GM12875 (cell line): ENCODE measurements at regions not wholly inside any gene's neighbourhood (a gene's known extent, or its start where the extent isn't known, plus 50 kb on each side); places are given as distances from the start of the nearest gene placed in this dataset.
"Not testable (repeated sequence)": the region's sequence is repeated elsewhere in the genome, so short reads cannot be mapped to it uniquely, and the experiment has no call there.

Experiments used
- H3K4me3 ChIP-seq: one replicate; pipeline ENCODE4 v1.5.1; 2011; ENCODE audit warnings: low read depth, low read length, control low read depth
- TF ChIP-seq, protein P1 (sequence below): IDR thresholded peaks from 2 replicates; pipeline ENCODE4 v1.5.1; 2011; ENCODE audit warnings: low read depth, mild to moderate bottlenecking, control low read depth, inconsistent platforms, low read length, moderate library complexity, borderline replicate concordance; ENCODE audit not compliant: insufficient read depth

DNA sequence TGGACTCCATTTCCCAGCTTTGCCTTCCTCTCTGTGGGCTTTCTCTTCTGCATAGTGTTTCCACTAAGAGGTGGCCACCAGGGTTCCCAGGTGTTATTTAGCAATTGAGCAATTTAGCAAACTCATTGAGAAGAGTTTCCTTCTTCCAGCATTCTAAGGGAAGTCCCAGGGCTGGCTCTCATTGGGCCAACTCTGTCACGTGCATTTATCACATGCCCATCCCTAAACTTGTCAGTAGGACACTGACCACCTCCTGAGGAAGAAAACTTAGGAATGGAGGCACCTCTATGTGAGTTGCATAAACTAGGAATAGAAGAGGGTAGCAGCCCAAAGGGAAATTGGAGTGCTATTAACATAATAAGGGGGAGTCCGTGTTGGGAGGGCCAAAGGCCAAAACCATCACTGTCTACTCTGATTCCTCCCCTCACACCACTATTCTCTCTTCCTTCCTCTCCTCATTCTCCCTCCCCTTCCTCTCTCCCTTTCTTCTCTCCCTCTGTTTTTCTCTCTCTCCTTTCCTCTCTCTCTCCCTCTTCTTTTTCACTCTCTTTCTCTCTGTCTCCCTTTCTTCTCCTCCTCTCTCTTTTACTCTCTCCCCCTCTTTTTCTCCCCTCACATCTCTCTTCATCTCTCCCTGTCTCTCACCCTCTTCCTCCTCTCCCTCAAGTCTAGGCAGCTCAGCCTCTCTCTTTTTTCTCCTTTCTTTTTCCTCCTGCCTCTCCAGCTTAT is 213.4 kb downstream of the PALM2AKAP2 start:
- H3K4me3 ChIP-seq: no peak overlapping the region
- TF ChIP-seq, protein P1, sequence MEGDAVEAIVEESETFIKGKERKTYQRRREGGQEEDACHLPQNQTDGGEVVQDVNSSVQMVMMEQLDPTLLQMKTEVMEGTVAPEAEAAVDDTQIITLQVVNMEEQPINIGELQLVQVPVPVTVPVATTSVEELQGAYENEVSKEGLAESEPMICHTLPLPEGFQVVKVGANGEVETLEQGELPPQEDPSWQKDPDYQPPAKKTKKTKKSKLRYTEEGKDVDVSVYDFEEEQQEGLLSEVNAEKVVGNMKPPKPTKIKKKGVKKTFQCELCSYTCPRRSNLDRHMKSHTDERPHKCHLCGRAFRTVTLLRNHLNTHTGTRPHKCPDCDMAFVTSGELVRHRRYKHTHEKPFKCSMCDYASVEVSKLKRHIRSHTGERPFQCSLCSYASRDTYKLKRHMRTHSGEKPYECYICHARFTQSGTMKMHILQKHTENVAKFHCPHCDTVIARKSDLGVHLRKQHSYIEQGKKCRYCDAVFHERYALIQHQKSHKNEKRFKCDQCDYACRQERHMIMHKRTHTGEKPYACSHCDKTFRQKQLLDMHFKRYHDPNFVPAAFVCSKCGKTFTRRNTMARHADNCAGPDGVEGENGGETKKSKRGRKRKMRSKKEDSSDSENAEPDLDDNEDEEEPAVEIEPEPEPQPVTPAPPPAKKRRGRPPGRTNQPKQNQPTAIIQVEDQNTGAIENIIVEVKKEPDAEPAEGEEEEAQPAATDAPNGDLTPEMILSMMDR: no peak

DNA sequence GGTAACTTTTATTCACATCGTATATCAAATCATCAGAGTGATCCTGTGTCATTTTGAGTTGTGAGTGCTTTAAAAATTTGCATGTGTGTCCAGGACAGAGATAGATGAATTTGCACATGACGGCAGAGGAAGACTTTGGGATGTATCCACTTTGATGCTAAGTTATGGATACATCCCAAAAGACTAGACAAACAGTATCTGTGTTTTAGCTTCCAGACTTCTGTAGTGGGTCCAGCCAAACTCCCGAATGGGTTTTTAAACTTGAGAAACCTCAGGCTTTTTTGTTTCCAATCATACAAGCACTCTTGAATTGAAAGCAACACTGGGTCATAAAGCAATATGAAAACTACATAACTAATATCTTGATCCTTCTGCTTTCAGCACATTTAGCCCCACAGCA is 213.8 kb downstream of the C9orf152 start:
- TF ChIP-seq, protein P1: no peak
- no peak overlapping the region for H3K4me3 ChIP-seq

DNA sequence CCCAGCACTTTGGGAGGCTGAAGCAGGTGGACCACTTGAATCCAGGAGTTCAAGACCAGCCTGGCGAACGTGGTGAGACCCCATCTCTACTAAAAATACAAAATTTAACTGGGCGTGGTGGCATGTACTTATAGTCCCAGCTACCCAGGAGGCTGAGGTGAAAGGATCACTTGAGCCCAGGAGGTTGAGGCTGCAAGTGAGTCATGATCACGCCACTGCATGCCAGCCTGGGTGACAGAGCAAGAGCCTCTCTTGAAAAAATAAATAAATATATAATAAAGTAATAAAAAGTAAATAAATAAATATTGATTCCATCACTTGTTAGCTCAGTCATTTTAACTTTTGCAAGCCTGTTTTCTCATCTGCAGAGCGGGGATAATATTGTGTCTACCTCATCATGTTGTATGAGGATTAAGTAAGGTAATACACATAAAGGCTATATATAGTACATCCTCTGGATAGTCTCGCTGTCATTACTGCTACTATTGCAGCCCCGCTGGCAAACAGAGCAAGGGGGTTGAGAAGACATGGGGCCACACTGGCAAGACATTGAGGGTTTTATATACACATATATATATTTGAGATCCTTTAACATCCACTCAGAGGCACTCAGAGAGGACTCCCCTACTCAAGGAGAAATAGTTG is 210.9 kb downstream of the C9orf152 start:
- TF ChIP-seq, protein P1: no peak
- no peak overlapping the region for H3K4me3 ChIP-seq

DNA sequence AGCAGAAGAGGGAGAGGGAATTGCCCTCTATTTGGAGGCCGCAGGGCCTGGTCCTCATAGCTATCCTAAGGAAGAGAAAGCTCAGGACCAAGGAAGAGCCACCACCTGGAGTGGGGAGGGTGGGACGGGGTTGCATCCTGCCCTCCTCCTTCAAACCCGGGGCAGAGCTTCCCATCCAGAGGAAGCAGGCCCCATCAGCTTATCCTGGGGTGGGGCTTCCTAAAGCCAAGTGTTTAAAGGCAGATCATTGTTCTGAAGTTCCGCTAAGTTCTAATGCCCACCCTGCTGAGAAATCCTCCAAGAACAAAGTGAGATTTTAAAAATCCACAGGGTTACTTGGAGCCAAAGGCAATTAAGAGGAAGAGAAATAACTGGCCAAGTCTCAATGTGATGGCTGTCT is 210.3 kb downstream of the C9orf152 start:
- TF ChIP-seq, protein P1: no peak
- H3K4me3 ChIP-seq: no peak overlapping the region

DNA sequence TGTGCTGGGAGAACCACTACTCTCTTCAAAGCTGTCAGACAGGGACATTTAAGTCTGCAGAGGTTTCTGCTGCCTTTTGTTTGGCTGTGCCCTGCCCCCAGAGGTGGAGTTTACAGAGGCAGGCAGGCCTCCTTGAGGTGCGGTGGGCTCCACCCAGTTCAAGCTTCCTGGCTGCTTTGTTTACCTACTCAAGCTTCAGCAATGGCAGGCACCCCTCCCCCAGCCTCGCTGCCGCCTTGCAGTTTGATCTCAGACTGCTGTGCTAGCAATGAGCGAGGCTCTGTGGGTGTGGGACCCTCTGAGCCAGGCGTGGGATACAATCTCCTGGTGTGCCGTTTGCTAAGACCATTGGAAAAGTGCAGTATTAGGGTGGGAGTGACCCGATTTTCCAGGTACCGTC is 202.4 kb downstream of the C9orf152 start:
- H3K4me3 ChIP-seq: not testable (repeated sequence)

DNA sequence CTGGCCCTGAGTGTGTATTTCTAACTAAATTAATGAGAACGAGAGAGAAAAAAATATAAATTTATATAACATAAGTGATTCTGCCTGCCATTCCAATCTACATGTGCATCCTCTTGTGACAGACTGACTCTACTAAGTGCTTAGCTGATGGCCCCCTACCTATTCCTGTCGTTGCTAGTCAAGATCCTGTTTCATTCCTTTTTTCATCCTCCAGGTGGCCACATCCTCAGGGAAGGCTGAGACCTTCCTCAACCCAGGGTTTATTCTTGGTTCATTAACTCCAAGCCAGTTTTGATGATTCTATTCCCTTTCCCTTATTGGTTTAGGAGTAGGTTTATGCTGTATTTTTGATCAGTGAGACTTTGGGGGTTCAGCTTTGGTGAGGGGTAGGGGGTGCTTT is 201.3 kb downstream of the C9orf152 start:
- TF ChIP-seq, protein P1: no peak
- no peak overlapping the region for H3K4me3 ChIP-seq

DNA sequence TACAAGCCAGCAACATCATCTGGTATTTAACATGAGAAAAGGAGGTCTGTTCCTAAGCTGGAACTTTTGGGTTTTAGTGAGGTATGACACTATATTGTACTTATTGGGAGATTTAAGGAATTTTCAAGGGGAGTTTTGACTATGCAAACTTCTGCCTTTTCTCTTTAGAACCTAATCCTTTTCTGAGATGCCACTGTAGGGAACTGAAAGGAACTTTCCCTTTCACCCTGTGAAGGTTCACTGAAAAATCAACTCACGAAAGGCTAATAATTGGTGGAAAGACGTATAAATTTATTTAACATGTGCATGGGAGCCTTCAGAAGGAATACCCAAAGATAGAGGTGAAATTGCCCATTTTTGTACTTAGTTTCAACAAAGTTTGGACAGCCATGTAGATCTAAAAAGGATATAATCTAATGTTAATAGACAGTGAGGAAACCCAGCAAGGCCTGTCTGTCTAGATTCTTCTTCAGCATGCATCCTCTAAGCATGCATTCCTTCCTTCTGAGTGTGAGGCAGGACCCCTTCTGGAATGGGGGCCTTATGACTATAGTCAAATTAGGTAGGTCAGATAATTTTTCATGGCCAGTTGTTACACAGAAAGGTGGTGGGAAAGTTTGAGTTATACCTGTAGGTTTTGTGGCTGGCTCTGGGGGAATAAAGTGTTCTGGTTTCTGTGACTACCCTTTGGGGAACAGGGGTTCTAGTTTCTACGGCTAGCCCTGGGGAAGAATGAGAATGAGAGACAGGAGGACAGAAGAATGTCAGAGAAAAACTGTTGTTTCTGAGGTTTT is 200.3 kb downstream of the C9orf152 start:
- TF ChIP-seq, protein P1: no peak

More for the DNA sequence above, 200.3 kb downstream of the C9orf152 start:
- no peak overlapping the region for H3K4me3 ChIP-seq
